Type B pancreatic cell (in vitro differentiated cells): ENCODE measurements at regions not wholly inside any gene's neighbourhood (a gene's known extent, or its start where the extent isn't known, plus 50 kb on each side); places are given as distances from the start of the nearest gene placed in this dataset.

Source experiments
- DNase-seq: peaks from one replicate; pipeline ENCODE4 v3.0.0; 2021; ENCODE audit warnings: mixed read lengths; ENCODE audit not compliant: unreplicated experiment; ENCODE audit errors: extremely low spot score
- H3K27ac Mint-ChIP-seq: 2 replicates; pipeline ENCODE4 v1.8.0; 2021; ENCODE audit warnings: mild to moderate bottlenecking, mixed read lengths
- H3K27me3 Mint-ChIP-seq: 2 replicates; pipeline ENCODE4 v1.8.0; 2021; ENCODE audit warnings: mixed read lengths
- H3K36me3 Mint-ChIP-seq: 2 replicates; pipeline ENCODE4 v1.8.0; 2021; ENCODE audit warnings: mixed read lengths
- H3K4me1 Mint-ChIP-seq: one replicate; pipeline ENCODE4 v1.8.0; 2021; ENCODE audit warnings: mixed read lengths; ENCODE audit not compliant: unreplicated experiment
- H3K4me3 Mint-ChIP-seq: 2 replicates; pipeline ENCODE4 v1.8.0; 2021; ENCODE audit warnings: mild to moderate bottlenecking, mixed read lengths
- H3K9me3 Mint-ChIP-seq: 2 replicates; pipeline ENCODE4 v1.8.0; 2021; ENCODE audit warnings: mixed read lengths
- TF ChIP-seq, protein P1 (sequence below): fragments of 200-600 bp; sonication (generic); conservative IDR thresholded peaks from 2 replicates; pipeline ENCODE4 v1.5.0; 2021; ENCODE audit warnings: antibody characterized with exemption, mild to moderate bottlenecking

DNA sequence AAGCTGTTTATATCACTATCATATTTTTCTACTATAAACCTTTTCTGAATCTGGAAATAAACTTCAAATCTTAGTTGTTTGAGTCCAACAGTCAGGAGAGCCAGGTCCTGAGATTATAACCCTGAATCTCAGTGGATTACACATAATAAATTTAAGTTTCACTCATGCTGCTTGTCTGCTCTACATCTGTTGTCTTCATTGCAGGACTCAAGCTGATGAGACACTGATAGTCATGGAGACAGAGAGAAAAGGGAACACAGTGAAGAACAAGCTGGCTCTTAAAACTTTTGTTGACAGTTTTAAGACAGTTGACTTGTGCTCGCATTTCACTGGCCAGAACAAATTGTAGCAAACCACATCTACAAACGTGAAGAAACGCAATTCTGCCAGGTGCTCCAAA, 327.0 kb upstream of the CTSO start:
- DNase-seq: no peak
- TF ChIP-seq, protein P1, sequence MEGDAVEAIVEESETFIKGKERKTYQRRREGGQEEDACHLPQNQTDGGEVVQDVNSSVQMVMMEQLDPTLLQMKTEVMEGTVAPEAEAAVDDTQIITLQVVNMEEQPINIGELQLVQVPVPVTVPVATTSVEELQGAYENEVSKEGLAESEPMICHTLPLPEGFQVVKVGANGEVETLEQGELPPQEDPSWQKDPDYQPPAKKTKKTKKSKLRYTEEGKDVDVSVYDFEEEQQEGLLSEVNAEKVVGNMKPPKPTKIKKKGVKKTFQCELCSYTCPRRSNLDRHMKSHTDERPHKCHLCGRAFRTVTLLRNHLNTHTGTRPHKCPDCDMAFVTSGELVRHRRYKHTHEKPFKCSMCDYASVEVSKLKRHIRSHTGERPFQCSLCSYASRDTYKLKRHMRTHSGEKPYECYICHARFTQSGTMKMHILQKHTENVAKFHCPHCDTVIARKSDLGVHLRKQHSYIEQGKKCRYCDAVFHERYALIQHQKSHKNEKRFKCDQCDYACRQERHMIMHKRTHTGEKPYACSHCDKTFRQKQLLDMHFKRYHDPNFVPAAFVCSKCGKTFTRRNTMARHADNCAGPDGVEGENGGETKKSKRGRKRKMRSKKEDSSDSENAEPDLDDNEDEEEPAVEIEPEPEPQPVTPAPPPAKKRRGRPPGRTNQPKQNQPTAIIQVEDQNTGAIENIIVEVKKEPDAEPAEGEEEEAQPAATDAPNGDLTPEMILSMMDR: no peak
- no peaks in the 10 kb centered on the region for H3K4me1 Mint-ChIP-seq
- H3K36me3 Mint-ChIP-seq: no peaks in the 10 kb centered on the region
- no peaks in the 10 kb centered on the region for H3K27me3 Mint-ChIP-seq
- no peak overlapping the region for H3K27ac Mint-ChIP-seq
- H3K4me3 Mint-ChIP-seq: no peak overlapping the region
- no peaks in the 10 kb centered on the region for H3K9me3 Mint-ChIP-seq

DNA sequence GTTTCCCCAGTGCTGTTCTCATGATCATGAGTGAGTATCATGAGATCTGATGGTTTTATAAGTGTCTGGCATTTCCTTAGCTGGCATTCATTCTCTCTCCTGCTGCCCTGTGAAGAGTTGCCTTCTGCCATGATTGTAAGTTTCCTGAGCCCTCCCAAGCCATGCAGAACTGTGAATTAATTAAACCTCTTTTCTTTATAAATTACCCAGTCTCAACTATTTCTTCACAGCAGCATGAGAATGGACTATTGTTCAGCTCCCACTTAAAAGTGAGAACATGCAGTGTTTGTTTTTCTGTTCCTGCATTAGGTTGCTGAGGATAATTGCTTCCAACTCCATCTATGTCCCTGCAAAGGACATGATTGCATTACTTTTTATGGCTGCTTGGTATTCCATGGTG, 311.7 kb upstream of the CTSO start:
- Mint-ChIP-seq H3K9me3 (peaks cover 4% of the 10 kb centered on the region), H3K4me3 (no peak overlapping the region), H3K27me3 (no peaks in the 10 kb centered on the region)

DNA sequence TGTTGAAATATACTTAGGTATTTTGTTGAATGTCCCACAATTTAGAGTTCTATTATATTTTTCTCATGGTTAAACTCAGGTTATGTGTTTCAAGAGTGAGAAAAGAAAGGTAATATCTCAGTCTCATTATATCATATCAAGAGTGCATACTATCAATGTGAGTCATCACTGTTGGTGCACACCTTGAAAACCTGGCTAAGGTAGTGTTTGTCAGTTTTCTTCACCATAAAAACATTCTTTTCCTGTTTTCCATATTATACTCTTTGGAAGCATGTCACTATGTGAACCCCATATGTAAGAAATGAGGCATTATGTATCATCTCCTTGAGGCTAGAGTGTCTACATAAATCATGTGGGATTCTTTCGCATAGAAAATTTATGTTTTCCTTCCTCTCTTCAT, 307.6 kb upstream of the CTSO start:
- DNase-seq: no peak
- no peak overlapping the region for H3K27ac Mint-ChIP-seq
- no peaks in the 10 kb centered on the region for H3K27me3 Mint-ChIP-seq
- no peaks in the 10 kb centered on the region for H3K36me3 Mint-ChIP-seq
- H3K4me1 Mint-ChIP-seq: peaks cover 4% of the 10 kb centered on the region
- TF ChIP-seq, protein P1: no peak
- H3K4me3 Mint-ChIP-seq: no peak overlapping the region
- H3K9me3 Mint-ChIP-seq: peaks cover 4% of the 10 kb centered on the region

More for the DNA sequence above, 311.7 kb upstream of the CTSO start:
- TF ChIP-seq, protein P1: no peak
- no peak overlapping the region for H3K27ac Mint-ChIP-seq
- H3K36me3 Mint-ChIP-seq: no peaks in the 10 kb centered on the region
- no peak for DNase-seq
- H3K4me1 Mint-ChIP-seq: no peaks in the 10 kb centered on the region

DNA sequence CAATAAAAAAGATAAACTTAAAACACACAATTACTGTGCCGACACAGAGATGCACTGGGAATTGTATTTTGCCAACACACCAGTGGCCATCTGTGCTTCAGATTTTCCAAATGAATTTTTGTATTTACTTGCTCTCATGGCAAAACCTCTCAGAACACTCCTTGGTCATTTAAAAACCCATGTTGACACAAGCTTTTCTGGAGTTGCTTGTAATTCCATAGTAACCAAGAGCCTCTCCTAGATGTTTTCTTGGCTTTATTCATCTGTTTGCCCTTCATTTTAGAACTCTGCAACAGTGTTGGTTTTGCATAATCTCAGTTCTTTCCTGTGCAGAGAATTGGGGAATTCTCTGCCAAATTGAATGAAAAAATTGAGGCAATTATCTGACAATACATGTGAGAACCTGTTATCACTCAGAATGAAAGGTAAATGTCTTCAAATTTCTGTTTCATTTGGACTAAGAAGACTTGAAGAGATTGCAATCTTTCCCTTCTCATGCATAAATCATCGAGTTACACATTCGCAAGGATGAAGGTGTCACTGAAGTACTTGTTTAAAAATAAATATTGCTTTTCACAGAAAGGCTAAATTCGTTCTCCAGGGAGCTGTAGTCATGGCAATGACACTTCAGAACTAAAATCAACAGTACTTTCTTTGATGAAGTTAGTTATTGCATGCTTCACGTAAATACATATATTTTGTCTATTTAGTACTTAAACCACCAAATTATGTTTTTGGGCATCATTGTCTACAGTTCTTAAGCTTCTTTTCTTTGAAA, 301.8 kb upstream of the CTSO start:
- TF ChIP-seq, protein P1: no peak
- Mint-ChIP-seq H3K27me3 (no peaks in the 10 kb centered on the region), H3K4me1 (peaks cover 18% of the 10 kb centered on the region), H3K27ac (no peak overlapping the region), H3K4me3 (no peak overlapping the region), H3K9me3 (no peaks in the 10 kb centered on the region), H3K36me3 (no peaks in the 10 kb centered on the region)
- no peak for DNase-seq

DNA sequence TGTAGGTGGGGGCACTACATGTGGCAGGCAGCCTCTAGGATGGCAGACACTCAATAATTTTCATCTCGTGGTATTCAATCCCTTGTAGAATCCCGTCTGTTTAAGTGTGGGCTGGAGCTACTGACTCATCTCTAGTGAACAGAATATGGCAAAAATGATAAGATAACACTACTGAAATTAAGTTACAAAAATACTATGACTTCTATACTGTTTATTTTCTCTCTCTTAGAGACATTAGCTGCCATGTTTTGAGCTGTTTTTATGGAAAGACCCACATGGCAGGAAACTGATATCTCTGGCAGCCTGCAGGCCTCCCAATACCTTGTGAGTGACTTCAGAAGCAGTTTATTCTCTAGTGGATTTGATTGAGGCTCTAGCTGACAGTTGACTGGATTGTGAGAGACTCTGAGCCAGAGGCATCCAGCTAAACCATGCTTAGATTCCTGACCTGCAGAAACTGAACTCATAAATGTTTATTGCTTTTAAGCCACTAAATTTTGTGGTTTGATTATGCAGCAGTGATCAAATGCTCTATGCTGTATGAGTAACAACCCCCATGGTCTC, 298.8 kb upstream of the CTSO start:
- Mint-ChIP-seq H3K4me3 (no peak overlapping the region), H3K27ac (no peak overlapping the region), H3K9me3 (peaks cover 5% of the 10 kb centered on the region), H3K4me1 (peaks cover 15% of the 10 kb centered on the region), H3K36me3 (peaks cover 3% of the 10 kb centered on the region), H3K27me3 (no peaks in the 10 kb centered on the region)
- no peak for DNase-seq
- TF ChIP-seq, protein P1: no peak
